ENCODE measurements at regions not wholly inside any gene's neighbourhood (a gene's known extent, or its start where the extent isn't known, plus 50 kb on each side); places are given as distances from the start of the nearest gene placed in this dataset.

DNA sequence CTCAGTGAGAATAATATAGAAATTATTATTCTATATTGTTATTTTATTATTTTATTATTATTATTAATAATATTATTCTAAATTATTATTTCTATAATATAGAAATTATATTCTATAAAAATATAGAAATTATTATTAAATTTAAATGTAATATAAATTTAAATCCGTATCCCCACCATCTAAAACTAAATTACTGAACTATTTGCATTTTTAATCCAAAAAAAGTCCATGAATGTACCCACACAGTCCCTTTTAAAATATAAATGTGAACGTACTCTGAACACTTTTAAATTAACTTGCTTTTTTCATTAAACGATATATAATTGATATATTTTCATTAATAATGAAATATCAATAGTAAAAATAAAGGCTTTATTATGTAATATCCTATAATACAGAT lies 248.3 kb upstream of the PCDH7 start:
- no peak for TF ChIP-seq MYC (IDR thresholded peaks at IDR 0.05; ENCODE audit: low read depth, low read length)
- TF ChIP-seq, protein P1, sequence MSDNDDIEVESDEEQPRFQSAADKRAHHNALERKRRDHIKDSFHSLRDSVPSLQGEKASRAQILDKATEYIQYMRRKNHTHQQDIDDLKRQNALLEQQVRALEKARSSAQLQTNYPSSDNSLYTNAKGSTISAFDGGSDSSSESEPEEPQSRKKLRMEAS (IDR thresholded peaks at IDR 0.05; ENCODE audit: low read depth, low read length), result no peak
- TF ChIP-seq, protein P2, sequence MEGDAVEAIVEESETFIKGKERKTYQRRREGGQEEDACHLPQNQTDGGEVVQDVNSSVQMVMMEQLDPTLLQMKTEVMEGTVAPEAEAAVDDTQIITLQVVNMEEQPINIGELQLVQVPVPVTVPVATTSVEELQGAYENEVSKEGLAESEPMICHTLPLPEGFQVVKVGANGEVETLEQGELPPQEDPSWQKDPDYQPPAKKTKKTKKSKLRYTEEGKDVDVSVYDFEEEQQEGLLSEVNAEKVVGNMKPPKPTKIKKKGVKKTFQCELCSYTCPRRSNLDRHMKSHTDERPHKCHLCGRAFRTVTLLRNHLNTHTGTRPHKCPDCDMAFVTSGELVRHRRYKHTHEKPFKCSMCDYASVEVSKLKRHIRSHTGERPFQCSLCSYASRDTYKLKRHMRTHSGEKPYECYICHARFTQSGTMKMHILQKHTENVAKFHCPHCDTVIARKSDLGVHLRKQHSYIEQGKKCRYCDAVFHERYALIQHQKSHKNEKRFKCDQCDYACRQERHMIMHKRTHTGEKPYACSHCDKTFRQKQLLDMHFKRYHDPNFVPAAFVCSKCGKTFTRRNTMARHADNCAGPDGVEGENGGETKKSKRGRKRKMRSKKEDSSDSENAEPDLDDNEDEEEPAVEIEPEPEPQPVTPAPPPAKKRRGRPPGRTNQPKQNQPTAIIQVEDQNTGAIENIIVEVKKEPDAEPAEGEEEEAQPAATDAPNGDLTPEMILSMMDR (IDR thresholded peaks at IDR 0.05; ENCODE audit: low read depth, low read length), result no peak
- no peak for TF ChIP-seq POLR2A (IDR thresholded peaks at IDR 0.05; ENCODE audit: extremely low read depth, insufficient read length)
- DNase-seq (ENCODE audit: low read depth), result no peak
- H3K4me3 ChIP-seq (ENCODE audit: low read depth, low read length), result no peak overlapping the region

DNA sequence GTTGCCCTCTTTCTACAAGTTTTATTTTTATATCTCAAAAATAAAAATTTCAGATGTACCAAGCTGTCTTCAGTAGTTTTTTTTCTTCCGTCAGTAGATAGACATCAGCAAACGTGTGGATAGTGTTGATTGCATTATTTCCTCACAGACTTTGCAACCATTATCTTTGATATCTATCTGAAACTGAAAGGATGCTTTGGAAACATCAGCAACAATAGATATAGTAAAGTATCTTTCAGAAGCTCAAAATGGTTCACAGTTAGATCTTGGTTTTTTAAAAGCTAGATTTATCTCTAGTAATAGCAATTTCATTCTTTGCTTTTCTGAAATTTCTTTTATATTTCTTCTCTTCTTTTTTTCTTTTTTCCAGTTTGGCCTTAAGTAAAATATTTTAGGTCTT lies 246.9 kb upstream of the PCDH7 start:
- H3K4me3 ChIP-seq (ENCODE audit: low read depth, low read length), result no peak overlapping the region
- DNase-seq (ENCODE audit: low read depth), result no peak
- TF ChIP-seq, protein P2 (IDR thresholded peaks at IDR 0.05; ENCODE audit: low read depth, low read length), result no peak
- TF ChIP-seq MYC (IDR thresholded peaks at IDR 0.05; ENCODE audit: low read depth, low read length) (no peak), POLR2A (IDR thresholded peaks at IDR 0.05; ENCODE audit: extremely low read depth, insufficient read length) (no peak)
- TF ChIP-seq, protein P1 (IDR thresholded peaks at IDR 0.05; ENCODE audit: low read depth, low read length), result no peak

DNA sequence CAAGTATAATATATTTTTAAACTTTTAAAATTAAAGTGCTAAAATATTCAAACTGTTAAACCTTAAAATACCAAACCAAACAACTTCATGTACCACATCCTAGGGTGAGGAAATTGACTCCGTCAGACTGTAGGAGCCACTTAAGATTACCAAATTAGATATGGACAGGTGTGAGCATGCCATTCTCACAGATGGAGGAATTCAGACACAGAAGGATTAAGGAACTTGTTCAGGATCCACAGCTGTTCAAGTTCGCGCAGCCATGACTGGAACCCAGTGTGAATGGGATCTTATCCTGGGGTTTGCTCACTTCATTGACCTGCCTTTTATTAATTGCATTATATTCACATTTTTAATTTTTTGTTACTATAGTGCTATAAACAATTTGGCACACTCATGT lies 224.9 kb upstream of the PCDH7 start:
- H3K4me3 ChIP-seq (ENCODE audit: low read depth, low read length), result no peak overlapping the region
- TF ChIP-seq, protein P1 (IDR thresholded peaks at IDR 0.05; ENCODE audit: low read depth, low read length), result no peak
- TF ChIP-seq POLR2A (IDR thresholded peaks at IDR 0.05; ENCODE audit: extremely low read depth, insufficient read length), result no peak
- DNase-seq (ENCODE audit: low read depth), result no peak

DNA sequence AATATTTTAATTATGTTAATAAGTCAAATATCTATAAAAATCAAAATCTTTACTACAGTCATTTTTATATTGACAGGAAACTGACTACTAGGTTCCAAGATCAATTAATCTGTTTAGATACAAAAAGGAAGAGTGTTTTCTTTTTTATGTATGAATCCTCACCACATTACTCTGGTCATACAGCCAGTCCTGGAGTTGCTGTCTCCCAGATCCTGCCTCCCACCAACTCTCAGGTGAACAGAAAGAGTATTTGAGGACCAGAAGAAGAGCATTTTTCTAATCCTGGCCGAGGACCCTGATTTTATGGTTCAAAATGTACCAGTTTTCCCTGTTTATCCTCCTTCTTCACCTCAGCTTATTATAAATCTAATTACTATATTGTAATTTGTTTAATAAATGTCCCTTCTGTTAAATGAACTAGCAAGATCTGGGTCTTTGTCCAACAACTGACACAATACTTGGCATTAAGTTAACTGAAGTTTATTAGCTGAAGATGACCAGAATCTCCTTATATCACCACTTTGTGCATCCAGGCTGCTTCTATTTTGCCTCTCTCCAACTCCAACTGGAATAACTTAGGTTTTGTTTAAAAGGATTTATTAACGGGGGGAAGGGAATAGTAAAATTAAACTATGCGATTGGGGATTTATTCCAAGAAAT lies 224.4 kb upstream of the PCDH7 start:
- TF ChIP-seq POLR2A (IDR thresholded peaks at IDR 0.05; ENCODE audit: extremely low read depth, insufficient read length) (no peak), MYC (IDR thresholded peaks at IDR 0.05; ENCODE audit: low read depth, low read length) (no peak)
- TF ChIP-seq, protein P1 (IDR thresholded peaks at IDR 0.05; ENCODE audit: low read depth, low read length), result no peak
- TF ChIP-seq, protein P2 (IDR thresholded peaks at IDR 0.05; ENCODE audit: low read depth, low read length), result no peak
- H3K4me3 ChIP-seq (ENCODE audit: low read depth, low read length), result no peak overlapping the region
- no peak for DNase-seq (ENCODE audit: low read depth)

DNA sequence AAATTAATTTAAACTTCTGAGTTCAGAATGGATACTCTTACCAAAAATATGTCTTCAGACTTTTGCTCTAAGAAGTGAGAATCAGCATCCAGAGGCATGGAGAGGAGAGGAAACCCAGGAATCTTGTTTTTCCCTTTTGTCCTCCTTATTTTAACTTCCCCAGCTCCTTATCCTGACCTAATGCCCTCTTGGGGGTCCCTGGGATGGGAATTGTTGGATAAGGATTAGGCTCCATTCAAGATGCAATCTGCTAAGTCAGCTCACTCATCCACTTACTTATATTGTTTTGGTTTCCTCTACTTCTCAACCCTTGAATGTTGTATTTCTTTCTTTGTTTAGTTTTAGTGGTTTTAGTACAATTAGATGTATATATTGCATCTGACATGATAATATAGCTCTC lies 208.4 kb upstream of the PCDH7 start:
- TF ChIP-seq POLR2A (IDR thresholded peaks at IDR 0.05; ENCODE audit: extremely low read depth, insufficient read length) (no peak), MYC (IDR thresholded peaks at IDR 0.05; ENCODE audit: low read depth, low read length) (no peak)
- TF ChIP-seq, protein P1 (IDR thresholded peaks at IDR 0.05; ENCODE audit: low read depth, low read length), result no peak
- TF ChIP-seq, protein P2 (IDR thresholded peaks at IDR 0.05; ENCODE audit: low read depth, low read length), result no peak
- DNase-seq (ENCODE audit: low read depth), result no peak
- H3K4me3 ChIP-seq (ENCODE audit: low read depth, low read length), result no peak overlapping the region

DNA sequence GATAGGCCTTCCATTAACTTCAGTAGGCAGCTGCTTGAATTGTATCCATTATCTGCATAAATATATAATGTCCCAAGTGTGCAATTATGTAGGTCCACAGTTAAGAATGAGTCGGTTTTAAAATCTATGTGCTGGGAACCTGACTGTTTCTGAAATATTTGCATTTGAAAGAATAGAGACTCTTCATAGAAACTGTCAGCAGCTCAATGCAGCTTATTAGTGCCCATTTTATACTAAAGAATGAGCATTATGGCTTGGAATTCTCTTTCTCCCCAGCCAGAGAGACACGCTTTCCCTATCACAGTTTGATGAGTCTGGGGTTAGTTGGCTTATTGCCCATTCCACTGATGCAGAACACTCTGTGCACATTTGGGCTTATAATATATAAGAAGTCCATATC lies 202.0 kb upstream of the PCDH7 start:
- no peak for DNase-seq (ENCODE audit: low read depth)
- H3K4me3 ChIP-seq (ENCODE audit: low read depth, low read length), result no peak overlapping the region
- no peak for TF ChIP-seq MYC (IDR thresholded peaks at IDR 0.05; ENCODE audit: low read depth, low read length)
- TF ChIP-seq, protein P2 (IDR thresholded peaks at IDR 0.05; ENCODE audit: low read depth, low read length), result no peak
- no peak for TF ChIP-seq POLR2A (IDR thresholded peaks at IDR 0.05; ENCODE audit: extremely low read depth, insufficient read length)
- TF ChIP-seq, protein P1 (IDR thresholded peaks at IDR 0.05; ENCODE audit: low read depth, low read length), result no peak
